B cell (primary cell): ENCODE measurements at regions not wholly inside any gene's neighbourhood (a gene's known extent, or its start where the extent isn't known, plus 50 kb on each side); places are given as distances from the start of the nearest gene placed in this dataset.

Source experiments
- ATAC-seq: fragments of 200-7000 bp; cut with Tn5 transposase; one replicate; pipeline ENCODE4 v1.10.0; 2021; ENCODE audit warnings: low read depth, mild to moderate bottlenecking, moderate number of reproducible peaks, moderate library complexity
- CTCF ChIA-PET: fragments of 350-600 bp; sonication (Branson Sonifier 250); formaldehyde crosslinking; loops from one replicate; lab custom pipeline; 2021; ENCODE audit warnings: antibody characterized with exemption, inconsistent platforms; lab: Charles Lee
- POLR2A ChIA-PET: fragments of 350-600 bp; sonication (Branson Sonifier 250); formaldehyde crosslinking; loops from one replicate; lab custom pipeline; 2021; ENCODE audit warnings: antibody characterized with exemption; lab: Charles Lee
- DNase-seq: peaks from one replicate; pipeline ENCODE4 v3.0.0; 2013
- H2AFZ ChIP-seq: 2 replicates; pipeline ENCODE4 v1.6.1; 2012; ENCODE audit warnings: mild to moderate bottlenecking, low read depth, low read length; ENCODE audit not compliant: insufficient read depth, poor library complexity, severe bottlenecking
- H3K27ac ChIP-seq, 2 donors: 1 replicate in 1 of 2; 2 replicates in 1 of 2; pipeline ENCODE4 v1.5.1; 2012 to 2013; ENCODE audit warnings: low read length in 2 of 2, mild to moderate bottlenecking in 2 of 2, moderate library complexity in 1 of 2
- H3K27me3 ChIP-seq, 4 experiments: fragments of 200-600 bp in 1 of 4; sonication (generic) in 1 of 4; replicated peaks in 1 of 4; 1 replicate in 2 of 4; 2 replicates in 2 of 4; pipeline versions ENCODE4 v1.6.1 to v1.7.0; 2013 to 2016; ENCODE audit warnings: low read length in 3 of 4, mild to moderate bottlenecking in 2 of 4, mixed read lengths in 1 of 4, moderate library complexity in 1 of 4; ENCODE audit not compliant: insufficient read depth in 4 of 4, control insufficient read depth in 3 of 4; ENCODE audit errors: control extremely low read depth in 1 of 4
- H3K36me3 ChIP-seq, 2 experiments: replicated peaks in 1 of 2; 1 replicate in 1 of 2; 2 replicates in 1 of 2; pipeline versions ENCODE4 v1.6.1 to v1.7.1; 2013; ENCODE audit warnings: low read length in 1 of 2; ENCODE audit not compliant: insufficient read depth in 2 of 2, control insufficient read depth in 1 of 2; ENCODE audit errors: control extremely low read depth in 1 of 2, extremely low read depth in 1 of 2
- H3K4me1 ChIP-seq, 2 donors: fragments of 200-600 bp in 1 of 2; sonication (generic) in 1 of 2; 1 replicate in 1 of 2; 2 replicates in 1 of 2; pipeline versions ENCODE4 v1.5.1 to v1.6.1; 2013 to 2017; ENCODE audit warnings: low read length in 2 of 2; ENCODE audit not compliant: control insufficient read depth in 2 of 2, insufficient read depth in 2 of 2
- H3K4me2 ChIP-seq: replicated peaks from 2 replicates; pipeline ENCODE3; 2012; ENCODE audit warnings: mild to moderate bottlenecking, low read depth, low read length; ENCODE audit not compliant: poor library complexity, severe bottlenecking
- H3K4me3 ChIP-seq, 5 experiments: fragments of 200-600 bp in 1 of 5; sonication (generic) in 1 of 5; 1 replicate in 3 of 5; 2 replicates in 2 of 5; pipeline versions ENCODE4 v1.5.1 to v1.7.0; 2011 to 2016; ENCODE audit warnings: low read length in 4 of 5, mild to moderate bottlenecking in 4 of 5, low read depth in 2 of 5, control low read depth in 1 of 5, moderate library complexity in 1 of 5; ENCODE audit not compliant: insufficient read depth in 1 of 5; ENCODE audit errors: control extremely low read depth in 1 of 5, extremely low read depth in 1 of 5
- H3K79me2 ChIP-seq: fragments of 200-600 bp; sonication (generic); one replicate; pipeline ENCODE4 v1.6.0; 2016; ENCODE audit warnings: low read length; ENCODE audit not compliant: control insufficient read depth, insufficient read depth
- H3K9ac ChIP-seq: fragments of 200-600 bp; sonication (generic); 2 replicates; pipeline ENCODE4 v1.6.1; 2017; ENCODE audit warnings: mild to moderate bottlenecking, low read length, moderate library complexity
- H3K9me3 ChIP-seq, 3 donors: one replicate each; pipeline versions ENCODE4 v1.6.1 to v1.7.1; 2013; ENCODE audit warnings: low read length in 2 of 3; ENCODE audit not compliant: control insufficient read depth in 2 of 3, insufficient read depth in 1 of 3; ENCODE audit errors: control extremely low read depth in 1 of 3
- H4K20me1 ChIP-seq: 2 replicates; pipeline ENCODE4 v1.6.0; 2012; ENCODE audit warnings: mild to moderate bottlenecking, low read length; ENCODE audit not compliant: insufficient read depth, control insufficient read depth, poor library complexity, severe bottlenecking
- H3K27ac Mint-ChIP-seq: one replicate; pipeline ENCODE4 v1.8.0; 2021; ENCODE audit warnings: mixed read lengths
- H3K27me3 Mint-ChIP-seq: one replicate; pipeline ENCODE4 v1.8.0; 2021; ENCODE audit warnings: mixed read lengths
- H3K4me1 Mint-ChIP-seq: one replicate; pipeline ENCODE4 v1.8.0; 2021; ENCODE audit warnings: mixed read lengths
- H3K4me3 Mint-ChIP-seq: one replicate; pipeline ENCODE4 v1.8.0; 2021; ENCODE audit warnings: mixed read lengths
- H3K9me3 Mint-ChIP-seq: one replicate; pipeline ENCODE4 v1.8.0; 2022; ENCODE audit warnings: mixed read lengths; ENCODE audit not compliant: insufficient read depth
- CTCF ChIP-seq: fragments of 200-600 bp; IDR thresholded peaks from one replicate; pipeline ENCODE4 v1.8.0; 2022; ENCODE audit warnings: antibody characterized with exemption, mild to moderate bottlenecking
- EZH2 ChIP-seq: IDR thresholded peaks from 2 replicates; pipeline ENCODE4 v1.6.1; 2012; ENCODE audit warnings: borderline replicate concordance, low read depth, mild to moderate bottlenecking, moderate library complexity, low read length; ENCODE audit not compliant: insufficient read depth, poor library complexity, severe bottlenecking
- WGBS: methylation state at CpG from one replicate; pipeline ENCODE4 v1.1.5; 2013; ENCODE audit warnings: missing lambda C conversion rate; ENCODE audit not compliant: insufficient coverage; 5-methylcytosine and 5-hydroxymethylcytosine counted together
- intact Hi-C: fragments of 100-400 bp; cut with micrococcal nuclease; formaldehyde crosslinking; loops from one replicate; pipeline ENCODE4 v1.10.0; 2022

- no peaks in the 10 kb centered on the region for H3K79me2 ChIP-seq
- no peaks in the 10 kb centered on the region for H3K9me3 Mint-ChIP-seq
- no peaks in the 10 kb centered on the region for H3K36me3 ChIP-seq
- DNase-seq (no peak), ATAC-seq (no peak)
- TF ChIP-seq EZH2 (no peak), CTCF (no peak)
- no peak overlapping the region for H3K4me3 ChIP-seq
- no peaks in the 10 kb centered on the region for H3K4me1 ChIP-seq
- peaks cover 24% of the 10 kb centered on the region for H3K27me3 Mint-ChIP-seq
- H3K4me2 ChIP-seq, result no peak overlapping the region
- no peaks in the 10 kb centered on the region for H4K20me1 ChIP-seq
- intact Hi-C loops, result no loop called here
- ChIA-PET CTCF (no interaction called here), POLR2A (no interaction called here)
- no peaks in the 10 kb centered on the region for H3K4me1 Mint-ChIP-seq
- no peaks in the 10 kb centered on the region for H3K9me3 ChIP-seq
- H3K27ac ChIP-seq, result no peak overlapping the region
- no peak overlapping the region for H3K4me3 Mint-ChIP-seq
- WGBS, result 44% methylated on average over 1 of the region's 3 CpGs
- no peak overlapping the region for H3K27ac Mint-ChIP-seq
- no peak overlapping the region for H3K9ac ChIP-seq
- H3K27me3 ChIP-seq, result no peaks in the 10 kb centered on the region
- no peak overlapping the region for H2AFZ ChIP-seq
Measured at GRCh38 chr2:152250421-152251100, 75.0 kb upstream of the STAM2 start.

GRCh38 chr2:152251211-152251610 is 75.6 kb upstream of the STAM2 start:
- H3K36me3 ChIP-seq, result no peaks in the 10 kb centered on the region
- no peaks in the 10 kb centered on the region for H3K4me1 ChIP-seq
- intact Hi-C loops, result no loop called here
- WGBS, result 75% methylated on average over 2 of the region's 3 CpGs
- H3K4me2 ChIP-seq, result no peak overlapping the region
- H3K9me3 ChIP-seq, result no peaks in the 10 kb centered on the region
- DNase-seq (no peak), ATAC-seq (no peak)
- no peaks in the 10 kb centered on the region for H3K9me3 Mint-ChIP-seq
- no peak overlapping the region for H3K4me3 ChIP-seq
- H3K4me1 Mint-ChIP-seq, result no peaks in the 10 kb centered on the region
- H3K79me2 ChIP-seq, result no peaks in the 10 kb centered on the region
- no peak overlapping the region for H3K27ac Mint-ChIP-seq
- POLR2A ChIA-PET, result no interaction called here
- H2AFZ ChIP-seq, result no peak overlapping the region
- H4K20me1 ChIP-seq, result no peaks in the 10 kb centered on the region
- CTCF ChIA-PET, result interaction anchor here (1.2 kb wide), 1 partner anchor 9 kb away, joined by 3 read pairs; no protein-coding TSS in a partner anchor
- H3K27ac ChIP-seq, result no peak overlapping the region
- H3K27me3 ChIP-seq, result no peaks in the 10 kb centered on the region
- TF ChIP-seq CTCF (no peak), EZH2 (no peak)
- no peak overlapping the region for H3K4me3 Mint-ChIP-seq
- H3K27me3 Mint-ChIP-seq, result peaks cover 24% of the 10 kb centered on the region
- no peak overlapping the region for H3K9ac ChIP-seq
